ENCODE measurements at regions not wholly inside any gene's neighbourhood (a gene's known extent, or its start where the extent isn't known, plus 50 kb on each side); places are given as distances from the start of the nearest gene placed in this dataset.

- TF ChIP-seq POLR2AphosphoS5 (IDR thresholded peaks at IDR 0.05; ENCODE audit: insufficient read depth, low read depth, low read length) (no peak), CTCF (IDR thresholded peaks at IDR 0.05; ENCODE audit: extremely low read depth in 1 of 2, insufficient read depth in 1 of 2, low read depth in 1 of 2, low read length in 2 of 2) (no peak), EZH2 (IDR thresholded peaks at IDR 0.05; ENCODE audit: borderline replicate concordance, low read depth, low read length, severe bottlenecking) (no peak), POLR2A (IDR thresholded peaks at IDR 0.05; ENCODE audit: low read depth, low read length) (no peak), FOS (IDR thresholded peaks at IDR 0.05; ENCODE audit: borderline replicate concordance, insufficient read depth, low read length) (no peak), MAX (IDR thresholded peaks at IDR 0.05; ENCODE audit: insufficient read depth, insufficient read length) (no peak)
Measured at GRCh38 chr14:71444030-71444822, 488.0 kb upstream of the RGS6 start.
